OCI-LY7 (cell line): ENCODE measurements at regions not wholly inside any gene's neighbourhood (a gene's known extent, or its start where the extent isn't known, plus 50 kb on each side); places are given as distances from the start of the nearest gene placed in this dataset.

Experiments
- BruUV-seq: library from RNA; stranded (reverse); fragments of 400-500 nt; replicated peaks from 2 replicates; lab custom pipeline; 2021; lab: Mats Ljungman, UMichigan
- CTCF ChIA-PET: fragments of 300-600 bp; sonication (Branson Sonifier 250); formaldehyde crosslinking; loops from one replicate; lab custom pipeline; 2022; ENCODE audit warnings: antibody characterized with exemption; ENCODE audit not compliant: unreplicated experiment; lab: Charles Lee
- POLR2A ChIA-PET: fragments of 300-600 bp; sonication (Branson Sonifier 250); formaldehyde crosslinking; loops from one replicate; lab custom pipeline; 2022; ENCODE audit warnings: antibody characterized with exemption; lab: Charles Lee
- DNase-seq: peaks from one replicate; pipeline ENCODE4 v3.0.0-alpha.2; 2015; ENCODE audit warnings: low spot score
- H2AFZ ChIP-seq: fragments of 200-600 bp; sonication (generic), shearing (Covaris generic); 2 replicates; pipeline ENCODE4 v1.6.1; 2014; ENCODE audit warnings: mild to moderate bottlenecking, antibody characterized with exemption, low read length, moderate library complexity
- H3K27ac ChIP-seq: fragments of 200-600 bp; sonication (generic); 2 replicates; pipeline ENCODE4 v1.5.1; 2014; ENCODE audit warnings: mixed run types, low read depth, mild to moderate bottlenecking, moderate library complexity, low read length, inconsistent platforms; ENCODE audit not compliant: poor library complexity, severe bottlenecking
- H3K36me3 ChIP-seq: fragments of 200-600 bp; sonication (generic); 2 replicates; pipeline ENCODE4 v1.6.1; 2014; ENCODE audit warnings: mild to moderate bottlenecking, antibody characterized with exemption, low read length, moderate library complexity, mixed read lengths; ENCODE audit not compliant: insufficient read depth
- H3K4me1 ChIP-seq: fragments of 200-600 bp; sonication (generic); 2 replicates; pipeline ENCODE4 v1.5.1; 2014; ENCODE audit warnings: mild to moderate bottlenecking, low read length; ENCODE audit not compliant: insufficient read depth, poor library complexity, severe bottlenecking
- H3K4me2 ChIP-seq: fragments of 200-600 bp; sonication (generic); 2 replicates; pipeline ENCODE4 v1.6.1; 2014; ENCODE audit warnings: mild to moderate bottlenecking, low read length
- H3K4me3 ChIP-seq: fragments of 200-600 bp; sonication (generic); 2 replicates; pipeline ENCODE4 v1.5.1; 2014; ENCODE audit warnings: mild to moderate bottlenecking, low read depth, low read length; ENCODE audit not compliant: poor library complexity, severe bottlenecking
- H3K79me2 ChIP-seq: fragments of 200-600 bp; sonication (generic); 2 replicates; pipeline ENCODE4 v1.6.1; 2016; ENCODE audit warnings: low read depth, mild to moderate bottlenecking, low read length, moderate library complexity, mixed read lengths; ENCODE audit not compliant: insufficient read depth
- H3K9me2 ChIP-seq: fragments of 200-600 bp; sonication (generic); 2 replicates; pipeline ENCODE4 v1.6.1; 2016; ENCODE audit warnings: mild to moderate bottlenecking, low read length, mixed read lengths; ENCODE audit not compliant: insufficient read depth
- H3K9me3 ChIP-seq: fragments of 200-600 bp; sonication (generic); 2 replicates; pipeline ENCODE4 v1.6.1; 2014; ENCODE audit warnings: mild to moderate bottlenecking, mixed run types, low read length, mixed read lengths
- H4K20me1 ChIP-seq: fragments of 200-600 bp; sonication (generic); 2 replicates; pipeline ENCODE4 v1.6.1; 2014; ENCODE audit warnings: mild to moderate bottlenecking, antibody characterized with exemption, low read length, moderate library complexity, mixed read lengths; ENCODE audit not compliant: insufficient read depth
- EZH2phosphoT487 ChIP-seq: fragments of 200-600 bp; sonication (generic); IDR thresholded peaks from 2 replicates; pipeline ENCODE4 v1.6.1; 2018; ENCODE audit warnings: low read depth, borderline replicate concordance, mild to moderate bottlenecking, mixed run types, antibody characterized with exemption, low read length, moderate library complexity, mixed read lengths
- intact Hi-C: fragments of 100-400 bp; cut with micrococcal nuclease; formaldehyde crosslinking; loops from one replicate; pipeline ENCODE4 v1.10.0; 2022; ENCODE audit not compliant: unreplicated experiment
- TF ChIP-seq, protein P1 (sequence below): fragments of 200-600 bp; sonication (generic); conservative IDR thresholded peaks from 2 replicates; pipeline ENCODE4 v1.5.1; 2014; ENCODE audit warnings: mild to moderate bottlenecking, antibody characterized with exemption, low read length, moderate library complexity, mixed read lengths

DNA sequence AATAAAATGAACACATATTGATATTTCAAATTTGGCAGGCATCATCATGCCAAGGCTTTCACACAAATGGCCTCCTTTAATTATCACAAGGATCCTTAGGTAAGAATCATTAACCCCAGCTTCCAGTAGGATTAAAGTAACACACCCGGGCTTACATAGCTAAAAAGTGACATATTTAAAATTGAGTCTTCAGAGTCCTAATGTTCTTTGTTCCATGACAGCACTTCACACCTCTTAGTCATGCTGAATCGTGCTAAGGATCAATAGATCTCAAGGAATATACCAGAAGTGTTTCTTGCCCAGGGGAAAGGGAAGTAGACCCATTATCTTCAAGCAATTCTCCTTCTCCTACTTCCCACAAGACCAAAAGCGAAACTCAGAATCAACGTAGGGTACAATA lies 76.6 kb upstream of the SOX2 start:
- no peaks in the 10 kb centered on the region for H3K79me2 ChIP-seq
- POLR2A ChIA-PET: interaction anchor here (0.7 kb wide), 1 partner anchor 106 kb away, joined by 3 read pairs; no protein-coding TSS in a partner anchor
- H3K4me3 ChIP-seq: no peak overlapping the region
- no peaks in the 10 kb centered on the region for H3K4me1 ChIP-seq
- DNase-seq: no peak
- CTCF ChIA-PET: no interaction called here
- no peak for TF ChIP-seq EZH2phosphoT487
- TF ChIP-seq, protein P1, sequence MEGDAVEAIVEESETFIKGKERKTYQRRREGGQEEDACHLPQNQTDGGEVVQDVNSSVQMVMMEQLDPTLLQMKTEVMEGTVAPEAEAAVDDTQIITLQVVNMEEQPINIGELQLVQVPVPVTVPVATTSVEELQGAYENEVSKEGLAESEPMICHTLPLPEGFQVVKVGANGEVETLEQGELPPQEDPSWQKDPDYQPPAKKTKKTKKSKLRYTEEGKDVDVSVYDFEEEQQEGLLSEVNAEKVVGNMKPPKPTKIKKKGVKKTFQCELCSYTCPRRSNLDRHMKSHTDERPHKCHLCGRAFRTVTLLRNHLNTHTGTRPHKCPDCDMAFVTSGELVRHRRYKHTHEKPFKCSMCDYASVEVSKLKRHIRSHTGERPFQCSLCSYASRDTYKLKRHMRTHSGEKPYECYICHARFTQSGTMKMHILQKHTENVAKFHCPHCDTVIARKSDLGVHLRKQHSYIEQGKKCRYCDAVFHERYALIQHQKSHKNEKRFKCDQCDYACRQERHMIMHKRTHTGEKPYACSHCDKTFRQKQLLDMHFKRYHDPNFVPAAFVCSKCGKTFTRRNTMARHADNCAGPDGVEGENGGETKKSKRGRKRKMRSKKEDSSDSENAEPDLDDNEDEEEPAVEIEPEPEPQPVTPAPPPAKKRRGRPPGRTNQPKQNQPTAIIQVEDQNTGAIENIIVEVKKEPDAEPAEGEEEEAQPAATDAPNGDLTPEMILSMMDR: no peak
- no peak overlapping the region for H2AFZ ChIP-seq
- no peak overlapping the region for H3K27ac ChIP-seq
- no peaks in the 10 kb centered on the region for H3K9me2 ChIP-seq
- intact Hi-C loops: no loop called here
- no peak overlapping the region for H3K4me2 ChIP-seq
- no peaks in the 10 kb centered on the region for H3K36me3 ChIP-seq
- no peaks in the 10 kb centered on the region for H3K9me3 ChIP-seq
- BruUV-seq: no TSS peak
- no peaks in the 10 kb centered on the region for H4K20me1 ChIP-seq

- H3K9me2 ChIP-seq: no peaks in the 10 kb centered on the region
- no peaks in the 10 kb centered on the region for H3K79me2 ChIP-seq
- no peaks in the 10 kb centered on the region for H3K9me3 ChIP-seq
- no peaks in the 10 kb centered on the region for H3K4me1 ChIP-seq
- ChIA-PET CTCF (no interaction called here), POLR2A (interaction anchor here (0.6 to 0.7 kb wide), 4 partner anchors 9 to 163 kb away, joined by 3 read pairs; no protein-coding TSS in a partner anchor)
- H2AFZ ChIP-seq: no peak overlapping the region
- H3K4me2 ChIP-seq: no peak overlapping the region
- H3K4me3 ChIP-seq: no peak overlapping the region
- intact Hi-C loops: no loop called here
- no peaks in the 10 kb centered on the region for H4K20me1 ChIP-seq
- H3K36me3 ChIP-seq: no peaks in the 10 kb centered on the region
- no TSS peak for BruUV-seq
- TF ChIP-seq, protein P1: no peak
- no peak for TF ChIP-seq EZH2phosphoT487
- H3K27ac ChIP-seq: no peak overlapping the region
- DNase-seq: no peak
Observed at GRCh38 chr3:181633556-181633955, 78.2 kb upstream of the SOX2 start.

DNA sequence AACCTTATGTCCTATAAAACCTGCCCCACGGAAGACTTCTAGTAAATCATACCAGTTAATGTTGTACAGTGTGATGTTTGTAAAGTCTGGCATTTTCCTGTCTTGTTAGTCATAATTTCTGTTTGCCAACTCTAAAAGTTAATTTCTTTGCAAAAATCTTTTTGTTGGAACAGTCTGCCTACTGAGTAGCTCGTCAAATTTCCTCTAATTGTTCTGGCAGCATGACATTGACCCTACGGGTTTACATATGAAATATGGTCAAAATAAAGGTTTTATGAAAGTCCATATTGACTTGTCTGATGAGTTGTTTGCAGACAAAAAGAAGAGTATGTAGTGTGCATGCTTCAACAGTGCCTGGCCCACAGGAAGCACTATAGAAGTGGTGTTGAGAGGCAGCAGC lies 79.8 kb upstream of the SOX2 start:
- Histone ChIP-seq H3K79me2 (no peaks in the 10 kb centered on the region), H3K36me3 (no peaks in the 10 kb centered on the region), H2AFZ (no peak overlapping the region), H3K4me2 (no peak overlapping the region), H3K27ac (no peak overlapping the region), H3K9me2 (no peaks in the 10 kb centered on the region), H4K20me1 (no peaks in the 10 kb centered on the region), H3K4me3 (no peak overlapping the region), H3K9me3 (no peaks in the 10 kb centered on the region), H3K4me1 (no peaks in the 10 kb centered on the region)
- BruUV-seq: no TSS peak
- no peak for TF ChIP-seq EZH2phosphoT487
- TF ChIP-seq, protein P1: no peak
- no peak for DNase-seq
- ChIA-PET CTCF (no interaction called here), POLR2A (interaction anchor here (0.7 to 0.8 kb wide), 2 partner anchors 198 to 535 kb away, joined by 3 read pairs; no protein-coding TSS in a partner anchor)
- intact Hi-C loops: no loop called here
